Myocyte (in vitro differentiated cells): ENCODE measurements at regions not wholly inside any gene's neighbourhood (a gene's known extent, or its start where the extent isn't known, plus 50 kb on each side); places are given as distances from the start of the nearest gene placed in this dataset.
"Not testable (repeated sequence)": the region's sequence is repeated elsewhere in the genome, so short reads cannot be mapped to it uniquely, and the experiment has no call there.

Experiments used
- DNase-seq: peaks from one replicate; pipeline ENCODE4 v3.0.0-alpha.2; 2012; ENCODE audit warnings: low read depth

DNA sequence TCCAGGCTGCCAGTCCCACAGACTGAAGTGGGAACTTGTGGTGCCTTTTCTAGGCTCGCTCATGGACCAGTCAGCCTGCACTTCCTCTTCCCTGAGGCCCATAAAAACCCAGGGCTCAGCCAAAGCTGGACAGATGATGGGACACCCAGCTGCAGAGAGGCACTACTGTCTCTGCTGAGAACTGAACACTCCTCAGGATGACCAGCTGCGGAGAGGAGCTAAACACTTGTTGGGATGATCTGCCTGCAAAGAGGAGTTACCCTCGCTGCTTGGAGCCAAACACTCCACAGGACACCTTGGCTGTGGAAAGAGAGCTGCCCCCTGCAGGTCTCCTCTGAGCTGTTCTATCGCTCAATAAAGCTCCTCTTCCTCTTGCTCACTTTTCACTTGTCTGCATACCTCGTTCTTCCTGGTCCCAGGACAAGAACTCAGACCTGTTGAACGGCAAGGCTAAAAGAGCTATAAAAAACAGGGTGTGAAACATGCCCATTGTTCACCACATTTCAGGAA is 465.5 kb downstream of the GUCY1A2 start:
- DNase-seq, result no peak

DNA sequence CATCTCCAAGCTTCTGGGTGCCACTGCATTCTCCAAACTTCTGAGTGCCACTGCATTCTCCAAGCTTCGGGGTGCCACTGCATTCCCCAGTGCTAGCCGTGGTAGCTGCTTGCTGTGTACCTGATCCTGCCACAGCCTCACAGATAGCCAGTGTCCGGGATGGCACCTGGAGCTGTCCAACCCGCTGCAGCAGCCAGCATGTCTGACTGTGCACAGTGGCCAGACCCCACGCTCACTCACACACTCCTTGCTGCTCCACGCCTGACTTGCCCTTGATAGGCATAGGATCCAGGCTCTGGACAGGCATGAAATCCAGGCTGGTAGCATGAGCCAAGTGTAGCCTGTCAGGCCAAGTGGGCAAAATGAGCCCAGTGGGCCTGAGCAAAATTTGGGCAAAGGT is 465.0 kb downstream of the GUCY1A2 start:
- DNase-seq, result peak; percentile 2

DNA sequence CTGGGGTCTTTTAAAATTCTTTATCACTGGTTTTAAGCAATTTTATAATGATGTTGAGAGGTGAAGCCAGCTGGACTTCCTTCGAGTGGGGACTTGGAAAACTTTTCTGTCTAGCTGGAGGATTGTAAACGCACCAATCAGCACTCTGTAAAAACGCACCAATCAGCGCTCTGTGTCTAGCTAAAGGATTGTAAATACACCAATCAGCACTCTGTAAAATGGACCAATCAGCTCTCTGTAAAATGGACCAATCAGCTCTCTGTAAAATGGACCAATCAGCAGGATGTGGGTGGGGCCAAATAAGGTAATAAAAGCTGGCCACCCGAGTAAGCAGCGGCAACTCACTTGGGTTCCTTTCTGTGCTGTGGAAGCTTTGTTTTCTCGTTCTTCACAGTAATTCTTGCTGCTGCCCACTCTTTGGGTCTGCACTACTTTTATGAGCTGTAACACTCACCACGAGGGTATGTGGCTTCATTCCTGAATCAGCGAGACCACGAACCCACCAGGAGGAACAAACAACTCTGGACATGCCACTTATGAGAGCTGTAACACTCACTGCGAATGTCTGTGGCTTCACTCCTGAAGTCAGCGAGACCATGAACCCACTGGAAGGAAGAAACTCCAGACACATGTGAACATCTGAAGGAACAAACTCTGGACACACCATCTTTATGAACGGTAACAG is 462.6 kb downstream of the GUCY1A2 start:
- peak; percentile 22 for DNase-seq

- no peak for DNase-seq
These were observed 452.9 kb downstream of the GUCY1A2 start for GRCh38 chr11:106565326-106565725.

DNA sequence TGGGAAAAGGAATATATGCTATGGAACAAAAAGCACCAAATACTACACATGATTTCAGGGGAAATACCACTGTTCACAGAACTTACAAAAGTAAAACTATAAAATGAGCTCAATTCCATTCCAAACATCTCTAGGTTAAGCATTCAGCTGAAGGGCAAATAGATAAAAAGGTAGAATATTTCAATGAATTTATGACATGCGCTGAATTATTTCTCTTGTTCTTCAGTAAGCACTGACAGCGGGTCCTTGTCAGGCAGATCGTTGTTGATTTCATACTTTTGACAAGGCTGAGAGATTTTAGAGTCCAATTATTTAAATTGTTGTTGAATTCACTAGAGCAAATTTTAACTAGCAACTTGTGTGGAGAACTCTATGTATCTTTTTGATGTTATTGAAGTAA is 449.6 kb downstream of the GUCY1A2 start:
- DNase-seq, result no peak

GRCh38 chr11:106577384-106577783 is 440.9 kb downstream of the GUCY1A2 start:
- not testable (repeated sequence) for DNase-seq

GRCh38 chr11:106581399-106581798 is 436.9 kb downstream of the GUCY1A2 start:
- DNase-seq, result peak; percentile 70

DNA sequence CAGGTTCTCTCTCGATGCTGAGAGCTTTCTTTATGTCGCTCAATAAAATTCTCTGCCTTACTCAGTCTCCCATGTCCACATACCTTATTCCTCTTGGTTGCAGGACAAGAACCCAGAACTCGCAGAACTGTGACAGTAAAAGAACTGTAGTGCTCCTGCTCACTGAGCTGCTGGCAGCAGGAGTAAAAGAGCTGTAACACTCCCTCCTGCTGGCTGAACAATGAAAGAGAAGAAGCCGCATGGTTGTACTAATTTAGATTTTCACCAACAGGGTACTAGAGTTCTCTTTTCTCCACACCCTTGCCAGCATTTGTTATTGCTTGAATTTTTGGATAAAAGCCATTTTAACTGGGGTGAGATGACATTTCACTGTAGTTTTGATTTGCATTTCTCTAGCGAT is 433.2 kb downstream of the GUCY1A2 start:
- DNase-seq, result peak; percentile 24

GRCh38 chr11:106594751-106595351 is 423.4 kb downstream of the GUCY1A2 start:
- no peak for DNase-seq

DNA sequence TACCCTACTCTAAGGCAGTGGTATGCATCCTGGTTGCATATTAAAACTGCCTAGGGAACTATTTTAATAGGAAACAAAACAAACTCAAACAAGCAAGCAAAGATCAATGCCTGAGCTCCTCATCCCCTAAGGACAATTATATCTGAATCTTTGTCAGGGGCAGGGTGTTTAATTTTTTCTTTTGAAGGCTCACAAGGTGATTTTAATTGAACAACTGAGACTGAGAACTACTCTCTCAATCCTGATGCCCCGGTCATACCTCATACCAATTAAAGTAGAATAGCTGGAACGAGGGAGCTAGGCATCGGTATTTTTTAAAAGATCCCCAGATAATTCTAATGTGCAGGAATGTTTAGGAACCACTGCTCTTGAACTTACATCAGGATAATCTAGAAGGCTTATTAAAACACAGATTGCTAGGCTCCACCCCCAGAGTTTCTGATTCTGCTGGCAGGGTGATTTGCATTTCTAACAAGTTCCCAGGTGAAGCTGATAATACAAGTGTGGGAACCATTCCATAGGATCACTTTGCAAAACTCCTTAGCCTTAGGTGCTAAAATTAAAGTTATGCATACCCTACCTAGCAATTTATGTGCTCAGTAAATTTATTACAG is 416.5 kb downstream of the GUCY1A2 start:
- DNase-seq, result no peak

GRCh38 chr11:106608677-106609076 is 409.6 kb downstream of the GUCY1A2 start:
- DNase-seq, result no peak

GRCh38 chr11:106614262-106614661 is 404.0 kb downstream of the GUCY1A2 start:
- no peak for DNase-seq

DNA sequence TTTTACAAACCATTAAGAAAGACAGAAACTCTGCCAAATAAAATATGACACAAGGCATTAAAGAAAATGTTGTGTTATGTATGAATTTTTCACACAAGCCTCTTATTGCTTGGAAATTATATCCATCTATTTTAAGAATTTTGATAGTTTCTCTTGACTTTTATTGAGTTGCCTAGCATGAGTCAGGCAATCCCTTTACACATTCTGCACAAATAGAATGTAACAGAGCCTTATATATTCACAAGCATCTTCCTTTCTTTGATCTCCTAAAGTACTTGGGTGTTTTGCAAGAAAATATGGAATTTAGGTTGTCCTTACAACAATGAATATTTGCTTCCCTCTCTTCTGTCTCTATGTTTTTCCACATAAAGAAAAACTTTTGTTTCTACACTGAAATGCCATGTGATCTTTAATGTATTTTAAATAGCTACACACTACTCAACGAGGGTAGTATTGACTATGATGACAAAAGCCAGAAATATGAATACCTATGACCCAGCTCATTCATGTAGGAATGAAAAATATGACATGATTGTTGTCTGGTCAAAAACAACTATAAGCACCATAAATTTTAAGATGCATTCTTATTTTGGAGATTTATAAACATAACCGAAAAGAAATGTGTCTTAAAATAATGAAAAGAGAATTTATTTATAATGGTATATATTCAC is 398.8 kb downstream of the GUCY1A2 start:
- DNase-seq, result no peak

DNA sequence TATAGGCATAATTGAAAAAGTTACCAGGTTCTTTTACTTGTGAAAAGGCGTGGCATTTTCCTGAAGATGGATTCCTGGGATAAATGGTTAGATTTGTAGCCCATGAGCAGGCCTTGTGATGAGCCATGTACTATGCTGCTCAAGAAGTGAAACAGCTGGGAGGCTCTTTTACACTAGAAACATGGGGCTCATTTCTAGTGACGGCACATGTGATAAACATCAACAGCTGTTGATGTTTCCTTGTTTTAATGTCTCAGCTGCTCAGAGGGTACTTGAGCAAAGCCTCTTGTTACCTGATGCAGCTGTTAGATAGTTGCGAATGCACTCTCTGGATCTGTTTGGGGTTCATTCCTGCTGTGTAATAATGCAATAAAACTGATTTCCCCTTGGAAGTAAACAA is 396.8 kb downstream of the GUCY1A2 start:
- DNase-seq, result peak; percentile 75
